Thyroid gland (tissue), 4 donors: ENCODE measurements at regions not wholly inside any gene's neighbourhood (a gene's known extent, or its start where the extent isn't known, plus 50 kb on each side); places are given as distances from the start of the nearest gene placed in this dataset.

Experiments
- CTCF ChIP-seq, 6 experiments: fragments of 200-600 bp in 3 of 6; fragments of 450-650 bp in 3 of 6; sonication (generic) in 3 of 6; IDR thresholded peaks; one replicate each; pipeline ENCODE4 v1.5.1; 2016 to 2019; ENCODE audit warnings: antibody characterized with exemption in 6 of 6, mild to moderate bottlenecking in 2 of 6, inconsistent platforms in 1 of 6, moderate library complexity in 1 of 6
- POLR2A ChIP-seq, 2 donors: fragments of 450-650 bp; IDR thresholded peaks; one replicate each; pipeline ENCODE4 v1.6.1; 2017; ENCODE audit warnings: antibody characterized with exemption in 2 of 2, mild to moderate bottlenecking in 2 of 2, moderate library complexity in 1 of 2

DNA sequence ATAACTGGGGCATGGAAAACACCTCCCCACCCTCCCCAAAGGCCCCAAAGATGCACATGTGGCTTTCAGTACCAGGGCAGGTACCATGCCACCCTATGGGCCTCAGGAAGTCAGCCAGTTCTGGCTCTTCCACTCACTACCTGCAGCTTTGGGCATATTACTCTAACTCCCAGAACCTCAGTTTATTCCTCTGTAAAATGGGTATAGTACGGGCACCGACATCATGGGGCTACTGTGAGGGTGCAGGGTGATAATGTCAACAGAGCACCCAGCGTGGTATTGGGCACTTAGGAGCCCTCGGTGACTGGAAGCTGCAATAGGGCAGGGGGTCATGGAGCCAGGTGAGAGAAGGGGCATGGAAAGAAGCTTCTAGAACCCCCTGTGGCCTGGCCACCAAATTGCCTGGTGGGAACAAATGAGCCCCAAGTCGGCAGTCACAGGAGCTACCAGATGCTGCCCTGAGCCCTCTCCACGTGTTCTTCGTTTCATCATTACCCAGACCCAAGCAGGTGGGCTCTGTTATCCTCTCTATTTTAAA is 512.1 kb downstream of the SHQ1 start:
- TF ChIP-seq CTCF (IDR thresholded peaks at IDR 0.05) (no peak), POLR2A (IDR thresholded peaks at IDR 0.05) (no peak)
